ENCODE measurements at regions not wholly inside any gene's neighbourhood (a gene's known extent, or its start where the extent isn't known, plus 50 kb on each side); places are given as distances from the start of the nearest gene placed in this dataset.

- TF ChIP-seq PTRF (tag; IDR thresholded peaks at IDR 0.05) (no peak), ZNF274 (IDR thresholded peaks at IDR 0.05; ENCODE audit: borderline replicate concordance, low read depth, low read length) (no peak), POLR2AphosphoS5 (IDR thresholded peaks at IDR 0.05; ENCODE audit: control insufficient read depth, insufficient read depth, low read depth, low read length) (no peak), YY1 (IDR thresholded peaks at IDR 0.05; ENCODE audit: borderline replicate concordance in 1 of 3, control insufficient read depth in 1 of 3, extremely low read depth in 1 of 3, insufficient read depth in 3 of 3, insufficient read length in 1 of 3, insufficient replicate concordance in 2 of 3, low read depth in 1 of 3, low read length in 2 of 3) (no peak), MXI1 (IDR thresholded peaks at IDR 0.05; ENCODE audit: low read depth, low read length) (no peak), MCM2 (IDR thresholded peaks at IDR 0.05; ENCODE audit: low read depth) (no peak), MLX (CRISPR knock-in tag; conservative IDR thresholded peaks at IDR 0.05) (no peak)
- TF ChIP-seq, protein P1, sequence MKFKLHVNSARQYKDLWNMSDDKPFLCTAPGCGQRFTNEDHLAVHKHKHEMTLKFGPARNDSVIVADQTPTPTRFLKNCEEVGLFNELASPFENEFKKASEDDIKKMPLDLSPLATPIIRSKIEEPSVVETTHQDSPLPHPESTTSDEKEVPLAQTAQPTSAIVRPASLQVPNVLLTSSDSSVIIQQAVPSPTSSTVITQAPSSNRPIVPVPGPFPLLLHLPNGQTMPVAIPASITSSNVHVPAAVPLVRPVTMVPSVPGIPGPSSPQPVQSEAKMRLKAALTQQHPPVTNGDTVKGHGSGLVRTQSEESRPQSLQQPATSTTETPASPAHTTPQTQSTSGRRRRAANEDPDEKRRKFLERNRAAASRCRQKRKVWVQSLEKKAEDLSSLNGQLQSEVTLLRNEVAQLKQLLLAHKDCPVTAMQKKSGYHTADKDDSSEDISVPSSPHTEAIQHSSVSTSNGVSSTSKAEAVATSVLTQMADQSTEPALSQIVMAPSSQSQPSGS (CRISPR knock-in tag; IDR thresholded peaks at IDR 0.05) = no peak
Measured at GRCh38 chr1:59151860-59152259, 145.0 kb upstream of the FGGY start.
